Body of pancreas (tissue), 4 donors: ENCODE measurements at regions not wholly inside any gene's neighbourhood (a gene's known extent, or its start where the extent isn't known, plus 50 kb on each side); places are given as distances from the start of the nearest gene placed in this dataset.
"Not testable (repeated sequence)": the region's sequence is repeated elsewhere in the genome, so short reads cannot be mapped to it uniquely, and the experiment has no call there.

Experiments used
- ATAC-seq: fragments of 150-250 bp; one replicate; pipeline ENCODE4 v1.9.1; 2016
- DNase-seq, 4 donors: peaks; one replicate each; pipeline ENCODE4 v3.0.0-alpha.2; 2019
- H3K27ac ChIP-seq, 4 donors: fragments of 200-600 bp; sonication (generic); 1 replicate in 3 of 4; 2 replicates in 1 of 4; pipeline versions ENCODE4 v1.5.1 to v1.6.1; 2016 to 2019; ENCODE audit warnings: mild to moderate bottlenecking in 1 of 4, mixed read lengths in 1 of 4, moderate library complexity in 1 of 4
- H3K27me3 ChIP-seq, 2 donors: fragments of 200-600 bp; sonication (generic); one replicate each; pipeline ENCODE4 v1.6.0; 2016; ENCODE audit warnings: mild to moderate bottlenecking in 1 of 2
- H3K36me3 ChIP-seq, 2 donors: fragments of 200-600 bp; sonication (generic); replicated peaks in 1 of 2; 2 replicates each; pipeline ENCODE4 v1.5.1; 2016; ENCODE audit warnings: low read depth in 2 of 2; ENCODE audit not compliant: insufficient read depth in 1 of 2
- H3K4me1 ChIP-seq: fragments of 200-600 bp; sonication (generic); one replicate; pipeline ENCODE4 v1.6.0; 2016
- H3K4me3 ChIP-seq, 2 donors: fragments of 200-600 bp; sonication (generic); 1 replicate in 1 of 2; 2 replicates in 1 of 2; pipeline ENCODE4 v1.5.1; 2016 to 2019
- H3K9me3 ChIP-seq, 3 donors: fragments of 200-600 bp; sonication (generic); 1 replicate in 2 of 3; 2 replicates in 1 of 3; pipeline ENCODE4 v1.5.1; 2016
- WGBS, 2 donors: methylation state at CpG; one replicate each; pipeline ENCODE4 v1.1.5; 2017; 5-methylcytosine and 5-hydroxymethylcytosine counted together
- intact Hi-C: fragments of 100-400 bp; cut with DNase I; formaldehyde crosslinking; loops from one replicate; pipeline ENCODE4 v1.15.1; 2023

- WGBS, 2 donors: 39 to 49% methylated on average over 5 of the region's 5 CpGs
- H3K4me1 ChIP-seq, H3K27ac ChIP-seq, H3K9me3 ChIP-seq, H3K36me3 ChIP-seq, H3K4me3 ChIP-seq, H3K27me3 ChIP-seq, intact Hi-C loops, ATAC-seq: not testable (repeated sequence)
- peak in 1 of 4 donors; percentile 1 for DNase-seq
Measured at GRCh38 chr21:9302246-9302645, 1219.1 kb upstream of the TPTE start.
